Upper lobe of left lung (tissue), 6 donors: ENCODE measurements at regions not wholly inside any gene's neighbourhood (a gene's known extent, or its start where the extent isn't known, plus 50 kb on each side); places are given as distances from the start of the nearest gene placed in this dataset.

Source experiments
- ATAC-seq, 2 donors: fragments of 200-7000 bp; cut with Tn5 transposase; one replicate each; pipeline ENCODE4 v1.9.1; 2022; ENCODE audit warnings: mild to moderate bottlenecking in 2 of 2, moderate library complexity in 2 of 2; ENCODE audit not compliant: low FRiP score in 2 of 2
- DNase-seq, 2 donors: peaks; one replicate each; pipeline ENCODE4 v3.0.0-alpha.2; 2019 to 2020
- H3K27ac ChIP-seq, 4 donors: fragments of 200-600 bp; sonication (generic); one replicate each; pipeline ENCODE4 v1.5.1; 2016 to 2019
- H3K27me3 ChIP-seq, 4 donors: fragments of 200-600 bp; sonication (generic); one replicate each; pipeline ENCODE4 v1.5.1; 2017 to 2019
- H3K36me3 ChIP-seq, 4 donors: fragments of 200-600 bp; sonication (generic); one replicate each; pipeline ENCODE4 v1.5.1; 2016 to 2019
- H3K4me1 ChIP-seq, 4 donors: fragments of 200-600 bp; sonication (generic); one replicate each; pipeline ENCODE4 v1.5.1; 2018 to 2019
- H3K4me3 ChIP-seq, 4 donors: fragments of 200-600 bp; sonication (generic); one replicate each; pipeline ENCODE4 v1.5.1; 2017 to 2019; ENCODE audit warnings: mild to moderate bottlenecking in 2 of 4, moderate library complexity in 1 of 4
- H3K9me3 ChIP-seq, 4 donors: fragments of 200-600 bp; sonication (generic); one replicate each; pipeline ENCODE4 v1.5.1; 2018 to 2019
- EP300 ChIP-seq, 4 donors: sonication (generic); formaldehyde crosslinking; IDR thresholded peaks; one replicate each; pipeline ENCODE4 v1.5.1; 2017; ENCODE audit warnings: antibody characterized with exemption in 4 of 4, control low read depth in 2 of 4
- POLR2A ChIP-seq, 4 donors: fragments of 450-650 bp; IDR thresholded peaks; one replicate each; pipeline ENCODE4 v1.5.1; 2016 to 2017; ENCODE audit warnings: antibody characterized with exemption in 4 of 4, mild to moderate bottlenecking in 2 of 4
- POLR2AphosphoS5 ChIP-seq, 2 donors: sonication (generic); formaldehyde crosslinking; IDR thresholded peaks; one replicate each; pipeline ENCODE4 v1.5.1; 2017; ENCODE audit warnings: antibody characterized with exemption in 2 of 2
- WGBS, 2 donors: methylation state at CpG; one replicate each; pipeline ENCODE4 v1.1.5; 2017 to 2018; 5-methylcytosine and 5-hydroxymethylcytosine counted together
- TF ChIP-seq, protein P1 (sequence below), 6 experiments: fragments of 450-650 bp in 4 of 6; fragments of 200-600 bp in 2 of 6; sonication (generic) in 2 of 6; IDR thresholded peaks; one replicate each; pipeline ENCODE4 v1.5.1; 2016 to 2019; ENCODE audit warnings: antibody characterized with exemption in 6 of 6
- donor health status: DM: no; HTN: no; CAD: no; lungs with moderate emphysema.
- donor health status: DM: no; HTN: yes; CAD: no; lungs with severe emphysema.

DNA sequence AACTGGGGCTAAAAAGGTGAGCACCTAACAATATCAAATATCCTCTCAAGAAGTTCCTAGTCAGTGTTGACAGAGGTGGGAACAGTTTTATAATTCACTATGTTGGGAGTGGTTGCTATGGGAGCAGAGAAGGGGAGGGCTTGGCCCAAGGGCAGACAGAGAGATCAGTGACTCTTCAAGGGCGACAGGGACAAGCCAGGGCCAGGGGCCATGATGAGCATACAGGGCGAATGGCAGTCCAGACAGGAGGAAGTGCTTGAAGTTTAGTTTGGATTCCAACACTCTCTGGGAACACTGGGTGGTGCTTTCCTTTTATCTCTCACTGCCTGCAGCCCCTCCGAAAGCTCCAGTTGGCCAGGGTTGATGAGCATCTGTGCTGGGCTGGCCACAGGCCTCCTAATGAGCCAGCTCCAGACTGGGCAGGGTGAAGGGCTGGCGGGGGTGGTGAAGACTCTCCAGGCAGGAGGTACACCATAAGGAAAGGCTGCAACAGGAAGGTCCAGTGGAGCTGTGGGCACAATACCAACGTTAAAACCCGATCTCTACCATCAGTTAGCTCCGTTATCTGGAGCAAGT, 111.3 kb downstream of the TMEM174 start:
- DNase-seq (no peak), ATAC-seq (peak in 1 of 2 donors; percentile 8)
- no peak overlapping the region for H3K4me3 ChIP-seq
- H3K9me3 ChIP-seq: no peaks in the 10 kb centered on the region
- WGBS, 2 donors: 53 to 74% methylated on average over 6 to 7 of the region's 7 CpGs
- H3K27me3 ChIP-seq: no peaks in the 10 kb centered on the region
- TF ChIP-seq EP300 (IDR thresholded peaks at IDR 0.05): no peak
- TF ChIP-seq, protein P1, sequence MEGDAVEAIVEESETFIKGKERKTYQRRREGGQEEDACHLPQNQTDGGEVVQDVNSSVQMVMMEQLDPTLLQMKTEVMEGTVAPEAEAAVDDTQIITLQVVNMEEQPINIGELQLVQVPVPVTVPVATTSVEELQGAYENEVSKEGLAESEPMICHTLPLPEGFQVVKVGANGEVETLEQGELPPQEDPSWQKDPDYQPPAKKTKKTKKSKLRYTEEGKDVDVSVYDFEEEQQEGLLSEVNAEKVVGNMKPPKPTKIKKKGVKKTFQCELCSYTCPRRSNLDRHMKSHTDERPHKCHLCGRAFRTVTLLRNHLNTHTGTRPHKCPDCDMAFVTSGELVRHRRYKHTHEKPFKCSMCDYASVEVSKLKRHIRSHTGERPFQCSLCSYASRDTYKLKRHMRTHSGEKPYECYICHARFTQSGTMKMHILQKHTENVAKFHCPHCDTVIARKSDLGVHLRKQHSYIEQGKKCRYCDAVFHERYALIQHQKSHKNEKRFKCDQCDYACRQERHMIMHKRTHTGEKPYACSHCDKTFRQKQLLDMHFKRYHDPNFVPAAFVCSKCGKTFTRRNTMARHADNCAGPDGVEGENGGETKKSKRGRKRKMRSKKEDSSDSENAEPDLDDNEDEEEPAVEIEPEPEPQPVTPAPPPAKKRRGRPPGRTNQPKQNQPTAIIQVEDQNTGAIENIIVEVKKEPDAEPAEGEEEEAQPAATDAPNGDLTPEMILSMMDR (IDR thresholded peaks at IDR 0.05): no peak
- TF ChIP-seq POLR2AphosphoS5 (IDR thresholded peaks at IDR 0.05): no peak
- TF ChIP-seq POLR2A (IDR thresholded peaks at IDR 0.05): no peak
- H3K27ac ChIP-seq: no peak overlapping the region
- H3K4me1 ChIP-seq: peaks cover 15 to 33% (median 21%) of the 10 kb centered on the region in 4 donors
- H3K36me3 ChIP-seq: no peaks in the 10 kb centered on the region

DNA sequence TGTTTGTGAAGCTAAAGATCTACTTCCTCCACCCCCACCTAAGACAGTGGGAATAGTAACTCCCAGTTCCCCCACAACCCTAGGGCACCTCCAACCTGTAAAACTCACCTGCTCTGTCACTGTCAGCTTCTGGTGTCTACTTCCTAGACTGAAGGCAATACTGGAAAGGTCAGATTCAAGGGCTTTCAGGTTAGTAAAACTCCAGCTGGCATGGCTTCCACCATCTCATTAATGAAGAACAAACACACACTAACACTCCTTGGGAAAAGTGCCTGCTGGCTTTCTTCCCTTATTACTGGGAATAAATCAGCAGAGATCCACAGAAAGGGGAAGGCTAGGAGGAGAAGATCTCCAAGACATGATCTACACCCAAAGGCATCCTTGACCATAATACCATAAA, 109.9 kb downstream of the TMEM174 start:
- H3K36me3 ChIP-seq: no peaks in the 10 kb centered on the region
- peak overlapping the region in 1 of 4 donors; percentile 59 for H3K27ac ChIP-seq
- peaks cover 15 to 41% (median 23%) of the 10 kb centered on the region in 4 donors for H3K4me1 ChIP-seq
- peak in 1 of 2 donors; percentile 40 for DNase-seq
- TF ChIP-seq, protein P1 (IDR thresholded peaks at IDR 0.05): no peak
- TF ChIP-seq POLR2A (IDR thresholded peaks at IDR 0.05) (no peak), POLR2AphosphoS5 (IDR thresholded peaks at IDR 0.05) (no peak), EP300 (IDR thresholded peaks at IDR 0.05) (no peak)
- no peak for ATAC-seq
- no peaks in the 10 kb centered on the region for H3K27me3 ChIP-seq
- no peak overlapping the region for H3K4me3 ChIP-seq
- no peaks in the 10 kb centered on the region for H3K9me3 ChIP-seq

- H3K36me3 ChIP-seq: no peaks in the 10 kb centered on the region
- H3K27ac ChIP-seq: peak overlapping the region in 2 of 4 donors; percentile 46 to 59
- ATAC-seq (peak; percentile 19 to 20), DNase-seq (no peak)
- peaks cover 15 to 41% (median 23%) of the 10 kb centered on the region in 4 donors for H3K4me1 ChIP-seq
- H3K9me3 ChIP-seq: no peaks in the 10 kb centered on the region
- WGBS, 2 donors: 60 to 62% methylated on average over 6 to 7 of the region's 7 CpGs
- TF ChIP-seq POLR2A (IDR thresholded peaks at IDR 0.05): no peak
- TF ChIP-seq, protein P1 (IDR thresholded peaks at IDR 0.05): no peak
- no peak for TF ChIP-seq EP300 (IDR thresholded peaks at IDR 0.05)
- no peak for TF ChIP-seq POLR2AphosphoS5 (IDR thresholded peaks at IDR 0.05)
- H3K4me3 ChIP-seq: no peak overlapping the region
- no peaks in the 10 kb centered on the region for H3K27me3 ChIP-seq
Measured at GRCh38 chr5:73282383-73282782, 109.4 kb downstream of the TMEM174 start.

DNA sequence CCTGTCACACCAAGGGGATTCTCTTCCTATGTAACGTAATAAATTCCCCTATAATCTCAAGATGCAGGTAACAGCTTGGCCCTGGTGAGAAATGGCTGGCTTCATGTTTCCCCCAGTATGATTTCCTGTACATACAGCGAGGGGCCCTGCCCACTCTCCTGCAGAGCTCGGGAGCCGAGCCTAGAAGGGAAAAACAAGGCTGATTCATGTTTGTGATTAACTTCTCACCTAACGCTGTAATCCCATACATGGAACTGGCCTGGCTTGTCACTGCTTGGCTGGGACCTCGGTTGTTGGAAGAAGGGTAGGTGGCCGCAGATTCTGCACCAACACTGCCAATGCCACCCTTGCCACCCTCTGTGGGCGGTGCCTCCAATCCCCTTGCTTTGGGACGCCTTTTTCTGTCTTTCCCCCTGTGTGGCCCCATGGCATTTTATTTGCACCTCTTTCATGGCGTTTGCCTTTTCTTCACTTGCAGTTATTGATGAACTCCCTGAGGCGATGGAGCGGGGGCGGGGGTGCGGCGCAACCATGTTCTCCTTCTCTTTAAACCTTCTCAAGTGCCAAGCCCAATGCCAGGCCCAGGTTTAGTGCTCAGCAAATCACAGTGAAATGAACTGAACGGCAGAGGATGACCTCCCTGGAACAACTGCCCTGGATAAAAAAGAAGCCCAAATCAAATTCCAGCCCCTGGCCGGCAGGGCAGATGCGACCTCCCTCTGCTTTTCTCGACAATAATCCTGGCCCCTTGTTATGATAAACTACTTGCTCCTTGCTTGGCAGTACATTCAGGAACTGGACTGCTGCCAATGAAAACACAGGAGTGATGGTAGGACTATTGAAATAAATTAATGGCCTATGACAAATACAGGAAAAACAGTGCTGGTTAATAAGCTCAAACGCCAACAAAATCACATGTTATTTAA, 108.1 kb downstream of the TMEM174 start:
- ATAC-seq: no peak
- H3K27ac ChIP-seq: peak overlapping the region; percentile 46 to 76 (median 62)

More for the DNA sequence above, 108.1 kb downstream of the TMEM174 start:
- TF ChIP-seq EP300 (IDR thresholded peaks at IDR 0.05) (no peak), POLR2AphosphoS5 (IDR thresholded peaks at IDR 0.05) (no peak), POLR2A (IDR thresholded peaks at IDR 0.05) (no peak)
- TF ChIP-seq, protein P1 (IDR thresholded peaks at IDR 0.05): no peak
- Histone ChIP-seq H3K9me3 (no peaks in the 10 kb centered on the region), H3K36me3 (no peaks in the 10 kb centered on the region), H3K27me3 (no peaks in the 10 kb centered on the region), H3K4me3 (peak overlapping the region in 1 of 4 donors; percentile 6), H3K4me1 (peaks cover 15 to 41% (median 23%) of the 10 kb centered on the region in 4 donors)
- peak; percentile 66 to 76 for DNase-seq
- 32 to 41% methylated on average over 20 of the region's 20 CpGs for WGBS, 2 donors
